ENCODE measurements at regions not wholly inside any gene's neighbourhood (a gene's known extent, or its start where the extent isn't known, plus 50 kb on each side); places are given as distances from the start of the nearest gene placed in this dataset.
"Not testable (repeated sequence)": the region's sequence is repeated elsewhere in the genome, so short reads cannot be mapped to it uniquely, and the experiment has no call there.

DNA sequence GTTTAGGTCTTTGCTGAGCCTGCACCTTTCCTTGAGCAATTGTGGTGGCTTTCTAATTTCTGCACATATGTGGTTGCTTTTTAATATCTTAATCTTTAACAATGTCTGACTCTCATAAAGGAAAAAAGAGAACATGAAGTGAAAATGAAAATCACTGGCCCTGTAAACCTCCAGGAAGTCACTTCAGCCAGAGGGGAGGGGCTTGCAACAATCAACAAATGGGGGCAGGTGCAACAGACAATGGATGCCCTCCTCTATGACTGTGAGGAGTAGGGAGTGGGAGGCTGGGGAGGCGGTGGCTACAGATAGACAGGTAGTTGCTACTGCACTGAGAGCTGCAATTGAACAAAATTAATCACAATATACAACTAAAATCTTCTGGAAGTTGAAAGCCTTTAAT is 1377.4 kb downstream of the XPNPEP1 start:
- no peaks in the 10 kb centered on the region; the same call in 1 of the 3 replicates for H3K4me1 Mint-ChIP-seq
- TF ChIP-seq, protein P1, sequence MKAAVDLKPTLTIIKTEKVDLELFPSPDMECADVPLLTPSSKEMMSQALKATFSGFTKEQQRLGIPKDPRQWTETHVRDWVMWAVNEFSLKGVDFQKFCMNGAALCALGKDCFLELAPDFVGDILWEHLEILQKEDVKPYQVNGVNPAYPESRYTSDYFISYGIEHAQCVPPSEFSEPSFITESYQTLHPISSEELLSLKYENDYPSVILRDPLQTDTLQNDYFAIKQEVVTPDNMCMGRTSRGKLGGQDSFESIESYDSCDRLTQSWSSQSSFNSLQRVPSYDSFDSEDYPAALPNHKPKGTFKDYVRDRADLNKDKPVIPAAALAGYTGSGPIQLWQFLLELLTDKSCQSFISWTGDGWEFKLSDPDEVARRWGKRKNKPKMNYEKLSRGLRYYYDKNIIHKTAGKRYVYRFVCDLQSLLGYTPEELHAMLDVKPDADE (IDR thresholded peaks at IDR 0.05), result no peak
- Histone ChIP-seq H3K36me3 (ENCODE audit: insufficient read depth) (no peaks in the 10 kb centered on the region), H3K4me2 (no peak overlapping the region), H2AFZ (no peak overlapping the region), H4K20me1 (replicated peaks; ENCODE audit: insufficient read depth) (no peaks in the 10 kb centered on the region), H3K4me1 (ENCODE audit: insufficient read depth) (peaks cover 9% of the 10 kb centered on the region; the same call in 1 of the 2 replicates), H3K27ac (ENCODE audit: low read depth) (no peak overlapping the region), H3F3A (replicated peaks; ENCODE audit: low read depth) (no peaks in the 10 kb centered on the region), H3K4me3 (no peak overlapping the region), H3K9me2 (ENCODE audit: insufficient read depth) (no peaks in the 10 kb centered on the region), H3K27me3 (ENCODE audit: insufficient read depth) (no peaks in the 10 kb centered on the region), H3K79me2 (replicated peaks; ENCODE audit: insufficient read depth) (no peaks in the 10 kb centered on the region)
- no peak overlapping the region for H3K27ac Mint-ChIP-seq
- ATAC-seq (peak; percentile 43; the same call in 1 of the 3 replicates), DNase-seq (ENCODE audit: low spot score) (peak; percentile 40)
- no peaks in the 10 kb centered on the region for H3K36me3 Mint-ChIP-seq (ENCODE audit: low read depth)
- H3K4me3 Mint-ChIP-seq, result no peak overlapping the region
- no peaks in the 10 kb centered on the region for H3K27me3 Mint-ChIP-seq (ENCODE audit: insufficient read depth, low read depth, poor library complexity)
- no peaks in the 10 kb centered on the region for H3K9me3 Mint-ChIP-seq

DNA sequence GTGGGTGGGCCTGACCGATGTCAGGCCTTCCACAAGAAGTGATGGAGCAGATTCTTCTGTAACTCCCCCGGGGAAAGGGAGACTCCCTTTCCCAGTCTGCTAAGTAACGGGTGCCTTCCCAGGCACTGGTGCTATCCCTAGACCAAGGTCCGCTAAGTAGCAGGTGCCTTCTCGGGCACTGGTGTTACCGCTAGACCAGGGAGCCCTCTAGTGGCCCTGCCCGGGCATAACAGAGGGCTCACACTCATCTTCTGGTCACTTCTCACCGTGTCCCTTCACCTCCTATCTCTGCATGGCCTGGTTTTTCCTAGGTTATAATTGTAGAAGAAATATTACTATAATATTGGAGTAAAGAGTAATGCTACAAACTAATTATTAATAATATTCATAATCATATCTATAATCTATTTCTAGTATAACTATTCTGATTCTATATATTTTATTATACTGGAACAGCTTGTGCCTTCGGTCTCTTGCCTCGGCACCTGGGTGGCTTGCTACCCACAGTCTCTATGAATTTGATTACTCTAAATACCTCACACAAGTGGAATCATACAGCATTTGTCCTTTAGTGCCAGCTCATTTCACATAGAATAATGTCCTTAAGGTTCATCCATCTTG is 1378.7 kb downstream of the XPNPEP1 start:
- Histone ChIP-seq H3K27me3 (ENCODE audit: insufficient read depth) (no peaks in the 10 kb centered on the region), H3K79me2 (replicated peaks; ENCODE audit: insufficient read depth) (no peaks in the 10 kb centered on the region), H3K36me3 (ENCODE audit: insufficient read depth) (no peaks in the 10 kb centered on the region), H3K4me2 (no peak overlapping the region), H4K20me1 (replicated peaks; ENCODE audit: insufficient read depth) (no peaks in the 10 kb centered on the region), H2AFZ (no peak overlapping the region), H3K4me3 (no peak overlapping the region), H3F3A (replicated peaks; ENCODE audit: low read depth) (no peaks in the 10 kb centered on the region), H3K9me2 (ENCODE audit: insufficient read depth) (no peaks in the 10 kb centered on the region), H3K27ac (ENCODE audit: low read depth) (no peak overlapping the region), H3K4me1 (ENCODE audit: insufficient read depth) (no peaks in the 10 kb centered on the region)
- ATAC-seq (peak; percentile 92), DNase-seq (ENCODE audit: low spot score) (peak; percentile 80)
- H3K27ac Mint-ChIP-seq, result no peak overlapping the region
- TF ChIP-seq EZH2 (IDR thresholded peaks at IDR 0.05; ENCODE audit: low read depth, unreplicated experiment), result no peak
- TF ChIP-seq ZNF331 (CRISPR knock-in tag; IDR thresholded peaks at IDR 0.05; ENCODE audit: low read depth), result no peak
- no peak for TF ChIP-seq CREB1 (CRISPR knock-in tag; IDR thresholded peaks at IDR 0.05; ENCODE audit: low read depth)
- TF ChIP-seq, protein P1 (IDR thresholded peaks at IDR 0.05), result no peak
- TF ChIP-seq, protein P2, sequence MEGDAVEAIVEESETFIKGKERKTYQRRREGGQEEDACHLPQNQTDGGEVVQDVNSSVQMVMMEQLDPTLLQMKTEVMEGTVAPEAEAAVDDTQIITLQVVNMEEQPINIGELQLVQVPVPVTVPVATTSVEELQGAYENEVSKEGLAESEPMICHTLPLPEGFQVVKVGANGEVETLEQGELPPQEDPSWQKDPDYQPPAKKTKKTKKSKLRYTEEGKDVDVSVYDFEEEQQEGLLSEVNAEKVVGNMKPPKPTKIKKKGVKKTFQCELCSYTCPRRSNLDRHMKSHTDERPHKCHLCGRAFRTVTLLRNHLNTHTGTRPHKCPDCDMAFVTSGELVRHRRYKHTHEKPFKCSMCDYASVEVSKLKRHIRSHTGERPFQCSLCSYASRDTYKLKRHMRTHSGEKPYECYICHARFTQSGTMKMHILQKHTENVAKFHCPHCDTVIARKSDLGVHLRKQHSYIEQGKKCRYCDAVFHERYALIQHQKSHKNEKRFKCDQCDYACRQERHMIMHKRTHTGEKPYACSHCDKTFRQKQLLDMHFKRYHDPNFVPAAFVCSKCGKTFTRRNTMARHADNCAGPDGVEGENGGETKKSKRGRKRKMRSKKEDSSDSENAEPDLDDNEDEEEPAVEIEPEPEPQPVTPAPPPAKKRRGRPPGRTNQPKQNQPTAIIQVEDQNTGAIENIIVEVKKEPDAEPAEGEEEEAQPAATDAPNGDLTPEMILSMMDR (conservative IDR thresholded peaks at IDR 0.05; ENCODE audit: low read depth in 2 of 2), result peak; percentile 76 to 96
- H3K36me3 Mint-ChIP-seq (ENCODE audit: low read depth), result no peaks in the 10 kb centered on the region
- no peaks in the 10 kb centered on the region for H3K4me1 Mint-ChIP-seq
- H3K27me3 Mint-ChIP-seq (ENCODE audit: insufficient read depth, low read depth, poor library complexity), result no peaks in the 10 kb centered on the region
- H3K9me3 Mint-ChIP-seq, result no peaks in the 10 kb centered on the region
- H3K4me3 Mint-ChIP-seq, result no peak overlapping the region

DNA sequence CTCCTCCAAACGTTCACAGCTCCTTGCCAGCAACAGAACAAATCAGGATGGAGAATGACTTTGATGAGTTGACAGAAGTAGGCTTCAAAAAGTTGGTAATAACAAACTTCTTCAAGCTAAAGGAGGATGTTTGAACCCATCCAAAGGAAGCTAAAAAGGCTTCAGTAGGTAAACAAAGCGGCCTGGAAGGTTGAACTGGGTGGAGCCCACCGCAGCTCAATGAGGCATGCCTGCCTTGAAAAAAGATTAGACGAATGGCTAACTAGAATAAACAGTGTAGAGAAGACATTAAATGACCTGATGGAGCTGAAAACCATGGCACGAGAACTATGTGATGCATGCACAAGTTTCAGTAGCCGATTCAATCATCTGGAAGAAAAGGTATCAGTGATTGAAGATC is 1369.0 kb upstream of the SORCS1 start:
- ATAC-seq; H3K4me1 Mint-ChIP-seq; H3K36me3 ChIP-seq (ENCODE audit: insufficient read depth); H3K79me2 ChIP-seq (replicated peaks; ENCODE audit: insufficient read depth); H3K4me2 ChIP-seq; H2AFZ ChIP-seq; H3K4me3 ChIP-seq; H3K27ac ChIP-seq (ENCODE audit: low read depth); H3K27ac Mint-ChIP-seq; H4K20me1 ChIP-seq (replicated peaks; ENCODE audit: insufficient read depth); H3K9me2 ChIP-seq (ENCODE audit: insufficient read depth); DNase-seq (ENCODE audit: low spot score); H3K27me3 Mint-ChIP-seq (ENCODE audit: insufficient read depth, low read depth, poor library complexity); H3K4me3 Mint-ChIP-seq; H3K27me3 ChIP-seq (ENCODE audit: insufficient read depth); H3K4me1 ChIP-seq (ENCODE audit: insufficient read depth); H3F3A ChIP-seq (replicated peaks; ENCODE audit: low read depth): not testable (repeated sequence)
- H3K36me3 Mint-ChIP-seq (ENCODE audit: low read depth), result peaks cover 16% of the 10 kb centered on the region; the same call in 2 of the 3 replicates
- peaks cover 45% of the 10 kb centered on the region for H3K9me3 Mint-ChIP-seq

Data from GM23338 (cell line).